HepG2 (cell line): ENCODE measurements at regions not wholly inside any gene's neighbourhood (a gene's known extent, or its start where the extent isn't known, plus 50 kb on each side); places are given as distances from the start of the nearest gene placed in this dataset.

Experiments used
- ATAC-seq: fragments of 200-7000 bp; cut with Tn5 transposase; 3 replicates; pipeline ENCODE4 v1.9.1; 2020; ENCODE audit warnings: mild to moderate bottlenecking, moderate library complexity
- BruUV-seq: library from RNA; stranded (reverse); fragments of 400-500 nt; replicated peaks from 2 replicates; lab custom pipeline; 2021; lab: Mats Ljungman, UMichigan
- CTCF ChIA-PET: fragments of 300-600 bp; formaldehyde crosslinking; extraction: SDS; loops from one replicate; lab custom pipeline; 2021; ENCODE audit warnings: low total read pairs, inconsistent platforms, low intra/inter-chr PET ratio; lab: Yijun Ruan, JAX
- POLR2A ChIA-PET: fragments of 350-600 bp; sonication (Branson Sonifier 250); formaldehyde crosslinking; loops from one replicate; lab custom pipeline; 2020; ENCODE audit warnings: antibody characterized with exemption, inconsistent platforms; lab: Yijun Ruan, JAX
- DNase-seq: peaks from one replicate; pipeline ENCODE4 v3.0.0-alpha.2; 2015; ENCODE audit warnings: low spot score
- FAIRE-seq: peaks from 3 replicates; lab custom pipeline; 2011; peaks lifted over from hg19 to GRCh38; lab: Jason Lieb, UNC
- H2AFZ ChIP-seq: one replicate; pipeline ENCODE4 v1.6.1; 2011; ENCODE audit warnings: low read length, inconsistent platforms
- H3K27ac ChIP-seq: fragments of 300-600 bp; 3 replicates; pipeline ENCODE4 v1.8.0; 2011; ENCODE audit warnings: mixed run types, mild to moderate bottlenecking, mixed read lengths, low read length, inconsistent platforms; ENCODE audit not compliant: insufficient read depth; ENCODE audit errors: extremely low read length
- H3K27me3 ChIP-seq, 2 experiments: fragments of 200-600 bp in 1 of 2; 2 replicates in 1 of 2; 3 replicates in 1 of 2; pipeline versions ENCODE4 v1.6.0 to v1.8.0; 2011; ENCODE audit warnings: low read length in 2 of 2, mild to moderate bottlenecking in 2 of 2, moderate library complexity in 2 of 2, inconsistent platforms in 1 of 2; ENCODE audit not compliant: insufficient read depth in 2 of 2, control insufficient read depth in 1 of 2
- H3K36me3 ChIP-seq, 2 experiments: fragments of 200-600 bp in 1 of 2; replicated peaks in 1 of 2; 2 replicates in 1 of 2; 3 replicates in 1 of 2; pipeline versions ENCODE4 v1.5.1 to v1.8.0; 2011; ENCODE audit warnings: low read length in 2 of 2, inconsistent platforms in 1 of 2; ENCODE audit not compliant: insufficient read depth in 2 of 2, control insufficient read depth in 1 of 2
- H3K4me1 ChIP-seq: 2 replicates; pipeline ENCODE4 v1.5.1; 2012; ENCODE audit warnings: low read length, inconsistent platforms; ENCODE audit not compliant: insufficient read depth
- H3K4me2 ChIP-seq: 2 replicates; pipeline ENCODE4 v1.6.0; 2011; ENCODE audit warnings: low read depth, low read length, inconsistent platforms
- H3K4me3 ChIP-seq, 3 experiments: fragments of 200-600 bp in 1 of 3; sonication (generic), shearing (Covaris generic) in 1 of 3; replicated peaks in 1 of 3; 2 replicates each; pipeline ENCODE4 v1.5.1; 2011 to 2016; ENCODE audit warnings: low read length in 3 of 3, inconsistent platforms in 2 of 3, low read depth in 2 of 3, mild to moderate bottlenecking in 2 of 3, control low read depth in 1 of 3, mixed read lengths in 1 of 3; ENCODE audit not compliant: insufficient read depth in 1 of 3
- H3K79me2 ChIP-seq: one replicate; pipeline ENCODE4 v1.6.1; 2011; ENCODE audit warnings: low read length, inconsistent platforms; ENCODE audit not compliant: insufficient read depth
- H3K9ac ChIP-seq: 2 replicates; pipeline ENCODE4 v1.6.0; 2011; ENCODE audit warnings: mild to moderate bottlenecking, low read depth, low read length, inconsistent platforms; ENCODE audit not compliant: insufficient read depth
- H3K9me3 ChIP-seq: 2 replicates; pipeline ENCODE4 v1.5.1; 2012; ENCODE audit warnings: mild to moderate bottlenecking, low read length
- H4K20me1 ChIP-seq: 2 replicates; pipeline ENCODE4 v1.6.0; 2011; ENCODE audit warnings: inconsistent platforms, mild to moderate bottlenecking, low read length, moderate library complexity; ENCODE audit not compliant: insufficient read depth
- BATF2 ChIP-seq: sonication (generic); formaldehyde crosslinking; IDR thresholded peaks from 2 replicates; pipeline ENCODE4 v1.8.0; 2022; ENCODE audit warnings: mild to moderate bottlenecking, missing genetic modification reagents, moderate library complexity
- HOXA5 ChIP-seq: sonication (generic); formaldehyde crosslinking; IDR thresholded peaks from 2 replicates; pipeline ENCODE4 v1.4.0; 2020; ENCODE audit warnings: missing genetic modification reagents
- KLF11 ChIP-seq: IDR thresholded peaks from 2 replicates; pipeline ENCODE4 v1.6.1; 2016; ENCODE audit warnings: missing compliant biosample characterization
- NFE2L1 ChIP-seq: sonication (generic); formaldehyde crosslinking; IDR thresholded peaks from 2 replicates; pipeline ENCODE4 v1.4.0; 2020; ENCODE audit warnings: missing genetic modification reagents, mild to moderate bottlenecking, borderline replicate concordance
- ZFP1 ChIP-seq: IDR thresholded peaks from 2 replicates; pipeline ENCODE4 v1.6.1; 2016
- ZNF138 ChIP-seq: sonication (generic); formaldehyde crosslinking; IDR thresholded peaks from 2 replicates; pipeline ENCODE4 v1.5.0; 2020; ENCODE audit warnings: mild to moderate bottlenecking, low read depth, missing genetic modification reagents
- ZNF432 ChIP-seq: sonication (generic); formaldehyde crosslinking; IDR thresholded peaks from 2 replicates; pipeline ENCODE4 v1.5.0; 2020; ENCODE audit warnings: missing genetic modification reagents, mild to moderate bottlenecking, borderline replicate concordance
- ZNF446 ChIP-seq: sonication (generic); formaldehyde crosslinking; IDR thresholded peaks from 2 replicates; pipeline ENCODE4 v1.5.0; 2020; ENCODE audit warnings: mild to moderate bottlenecking, missing genetic modification reagents
- ZNF841 ChIP-seq: sonication (generic); formaldehyde crosslinking; IDR thresholded peaks from 2 replicates; pipeline ENCODE4 v1.8.1; 2023; ENCODE audit warnings: missing genetic modification reagents, borderline replicate concordance
- WGBS: methylation state at CpG from one replicate; pipeline ENCODE4 v1.1.6; 2017; ENCODE audit warnings: low lambda C conversion rate; 5-methylcytosine and 5-hydroxymethylcytosine counted together
- in situ Hi-C: cut with HindIII; loops from 2 replicates; pipeline ENCODE4 v1.10.0; 2017; ENCODE audit warnings: low pct_unique_long_range_greater_than_20kb; ENCODE audit not compliant: extremely low pct_ligation_motif_present
- intact Hi-C: fragments of 100-400 bp; cut with micrococcal nuclease; formaldehyde crosslinking; loops from one replicate; pipeline ENCODE4 v1.10.0; 2022; ENCODE audit not compliant: unreplicated experiment
- TF ChIP-seq, protein P1 (sequence below): sonication (generic); formaldehyde crosslinking; IDR thresholded peaks from 2 replicates; pipeline ENCODE4 v1.4.0; 2020; ENCODE audit warnings: missing genetic modification reagents
- TF ChIP-seq, protein P2 (sequence below): sonication (generic); formaldehyde crosslinking; IDR thresholded peaks from 2 replicates; pipeline ENCODE4 v1.5.1; 2020; ENCODE audit warnings: mild to moderate bottlenecking, missing genetic modification reagents

DNA sequence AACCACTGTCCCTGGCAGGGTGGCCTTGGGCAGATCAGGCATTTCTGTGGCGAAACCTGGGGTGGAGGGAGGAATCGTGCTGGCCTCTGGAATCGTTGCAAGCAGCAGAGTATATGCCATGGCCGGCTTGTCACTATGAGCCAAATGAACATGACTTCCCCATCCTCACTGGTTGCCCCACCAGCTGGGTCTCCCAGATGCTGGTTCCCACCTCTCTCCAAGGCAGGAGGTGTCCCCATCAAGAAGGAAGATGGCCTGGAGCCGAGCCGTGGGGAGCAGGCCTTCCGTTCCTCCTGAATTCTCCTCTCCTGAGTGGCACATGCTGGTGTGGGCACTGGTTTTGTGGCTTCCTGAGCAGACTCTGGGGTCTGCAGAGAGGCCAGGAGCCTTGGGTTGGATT is 60.2 kb upstream of the ACTRT2 start (continued):
- no peak for TF ChIP-seq KLF11

GRCh38 chr1:2961661-2962060 is 59.6 kb upstream of the ACTRT2 start:
- H3K9me3 ChIP-seq = peaks cover 12% of the 10 kb centered on the region
- POLR2A ChIA-PET = no interaction called here
- FAIRE-seq (no peak), DNase-seq (no peak), ATAC-seq (no peak)
- in situ Hi-C loops = no loop called here
- H3K36me3 ChIP-seq = no peaks in the 10 kb centered on the region
- BruUV-seq = no TSS peak
- no peak overlapping the region for H3K4me3 ChIP-seq
- CTCF ChIA-PET = no interaction called here
- no peak overlapping the region for H3K4me2 ChIP-seq
- WGBS = 40% methylated on average over 11 of the region's 14 CpGs
- TF ChIP-seq ZNF841 (CRISPR knock-in tag) (no peak), NFE2L1 (CRISPR knock-in tag) (no peak), ZNF138 (CRISPR knock-in tag) (no peak), ZNF446 (CRISPR knock-in tag) (no peak), BATF2 (CRISPR knock-in tag) (no peak), ZNF432 (CRISPR knock-in tag) (no peak), ZFP1 (no peak), HOXA5 (no peak)
- TF ChIP-seq, protein P1, sequence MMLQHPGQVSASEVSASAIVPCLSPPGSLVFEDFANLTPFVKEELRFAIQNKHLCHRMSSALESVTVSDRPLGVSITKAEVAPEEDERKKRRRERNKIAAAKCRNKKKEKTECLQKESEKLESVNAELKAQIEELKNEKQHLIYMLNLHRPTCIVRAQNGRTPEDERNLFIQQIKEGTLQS (CRISPR knock-in tag) = no peak
- TF ChIP-seq, protein P2, sequence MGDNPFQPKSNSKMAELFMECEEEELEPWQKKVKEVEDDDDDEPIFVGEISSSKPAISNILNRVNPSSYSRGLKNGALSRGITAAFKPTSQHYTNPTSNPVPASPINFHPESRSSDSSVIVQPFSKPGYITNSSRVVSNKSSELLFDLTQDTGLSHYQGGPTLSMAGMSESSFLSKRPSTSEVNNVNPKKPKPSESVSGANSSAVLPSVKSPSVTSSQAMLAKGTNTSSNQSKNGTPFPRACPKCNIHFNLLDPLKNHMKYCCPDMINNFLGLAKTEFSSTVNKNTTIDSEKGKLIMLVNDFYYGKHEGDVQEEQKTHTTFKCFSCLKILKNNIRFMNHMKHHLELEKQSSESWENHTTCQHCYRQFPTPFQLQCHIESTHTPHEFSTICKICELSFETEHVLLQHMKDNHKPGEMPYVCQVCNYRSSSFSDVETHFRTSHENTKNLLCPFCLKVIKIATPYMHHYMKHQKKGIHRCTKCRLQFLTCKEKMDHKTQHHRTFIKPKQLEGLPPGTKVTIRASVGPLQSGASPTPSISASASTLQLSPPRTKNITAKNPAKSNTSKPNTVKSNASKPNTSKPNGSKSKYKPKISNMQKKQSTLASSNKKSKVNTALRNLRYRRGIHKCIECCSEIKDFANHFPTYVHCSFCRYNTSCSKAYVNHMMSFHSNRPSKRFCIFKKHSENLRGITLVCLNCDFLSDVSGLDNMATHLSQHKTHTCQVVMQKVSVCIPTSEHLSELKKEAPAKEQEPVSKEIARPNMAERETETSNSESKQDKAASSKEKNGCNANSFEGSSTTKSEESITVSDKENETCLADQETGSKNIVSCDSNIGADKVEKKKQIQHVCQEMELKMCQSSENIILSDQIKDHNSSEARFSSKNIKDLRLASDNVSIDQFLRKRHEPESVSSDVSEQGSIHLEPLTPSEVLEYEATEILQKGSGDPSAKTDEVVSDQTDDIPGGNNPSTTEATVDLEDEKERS = no peak
- no peaks in the 10 kb centered on the region for H4K20me1 ChIP-seq
- H3K79me2 ChIP-seq = no peaks in the 10 kb centered on the region
- H3K4me1 ChIP-seq = peaks cover 13% of the 10 kb centered on the region
- peaks cover 6 to 15% of the 10 kb centered on the region in 2 experiments; a peak in 3 of 5 replicates for H3K27me3 ChIP-seq
- no peak overlapping the region for H2AFZ ChIP-seq
- H3K9ac ChIP-seq = no peak overlapping the region
- no peak overlapping the region for H3K27ac ChIP-seq
- intact Hi-C loops = no loop called here
